ENCODE measurements at regions not wholly inside any gene's neighbourhood (a gene's known extent, or its start where the extent isn't known, plus 50 kb on each side); places are given as distances from the start of the nearest gene placed in this dataset.

DNA sequence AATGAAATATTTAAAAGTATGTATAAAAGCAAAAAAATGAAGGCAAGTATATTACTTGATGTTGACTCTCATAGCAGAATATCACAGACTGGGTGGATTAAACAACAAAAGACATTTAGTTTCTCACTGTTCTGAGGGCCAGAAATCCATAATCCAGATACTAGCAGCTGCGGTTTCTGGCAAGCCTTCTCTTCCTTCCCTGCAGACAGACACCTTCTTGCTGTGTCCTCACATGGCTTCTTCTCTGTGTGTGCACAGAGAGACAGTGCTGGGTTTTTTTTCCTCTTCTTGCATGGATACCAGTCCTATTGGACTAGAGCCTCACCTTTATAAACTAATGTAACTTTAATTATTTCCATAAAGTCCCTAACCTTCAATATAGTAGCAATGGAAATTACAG lies 127.9 kb upstream of the AKR1E2 start:
- H3K27me3 ChIP-seq (ENCODE audit: insufficient read depth, poor library complexity, severe bottlenecking), result no peaks in the 10 kb centered on the region
- TF ChIP-seq SPI1 (IDR thresholded peaks at IDR 0.05; ENCODE audit: borderline replicate concordance, low read depth) (no peak), GABPA (IDR thresholded peaks at IDR 0.05; ENCODE audit: low read depth) (no peak), POLR2AphosphoS5 (IDR thresholded peaks at IDR 0.05; ENCODE audit: low read depth) (no peak)
- TF ChIP-seq, protein P1, sequence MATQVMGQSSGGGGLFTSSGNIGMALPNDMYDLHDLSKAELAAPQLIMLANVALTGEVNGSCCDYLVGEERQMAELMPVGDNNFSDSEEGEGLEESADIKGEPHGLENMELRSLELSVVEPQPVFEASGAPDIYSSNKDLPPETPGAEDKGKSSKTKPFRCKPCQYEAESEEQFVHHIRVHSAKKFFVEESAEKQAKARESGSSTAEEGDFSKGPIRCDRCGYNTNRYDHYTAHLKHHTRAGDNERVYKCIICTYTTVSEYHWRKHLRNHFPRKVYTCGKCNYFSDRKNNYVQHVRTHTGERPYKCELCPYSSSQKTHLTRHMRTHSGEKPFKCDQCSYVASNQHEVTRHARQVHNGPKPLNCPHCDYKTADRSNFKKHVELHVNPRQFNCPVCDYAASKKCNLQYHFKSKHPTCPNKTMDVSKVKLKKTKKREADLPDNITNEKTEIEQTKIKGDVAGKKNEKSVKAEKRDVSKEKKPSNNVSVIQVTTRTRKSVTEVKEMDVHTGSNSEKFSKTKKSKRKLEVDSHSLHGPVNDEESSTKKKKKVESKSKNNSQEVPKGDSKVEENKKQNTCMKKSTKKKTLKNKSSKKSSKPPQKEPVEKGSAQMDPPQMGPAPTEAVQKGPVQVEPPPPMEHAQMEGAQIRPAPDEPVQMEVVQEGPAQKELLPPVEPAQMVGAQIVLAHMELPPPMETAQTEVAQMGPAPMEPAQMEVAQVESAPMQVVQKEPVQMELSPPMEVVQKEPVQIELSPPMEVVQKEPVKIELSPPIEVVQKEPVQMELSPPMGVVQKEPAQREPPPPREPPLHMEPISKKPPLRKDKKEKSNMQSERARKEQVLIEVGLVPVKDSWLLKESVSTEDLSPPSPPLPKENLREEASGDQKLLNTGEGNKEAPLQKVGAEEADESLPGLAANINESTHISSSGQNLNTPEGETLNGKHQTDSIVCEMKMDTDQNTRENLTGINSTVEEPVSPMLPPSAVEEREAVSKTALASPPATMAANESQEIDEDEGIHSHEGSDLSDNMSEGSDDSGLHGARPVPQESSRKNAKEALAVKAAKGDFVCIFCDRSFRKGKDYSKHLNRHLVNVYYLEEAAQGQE (IDR thresholded peaks at IDR 0.05; ENCODE audit: insufficient replicate concordance, low read depth), result no peak
- TF ChIP-seq, protein P2, sequence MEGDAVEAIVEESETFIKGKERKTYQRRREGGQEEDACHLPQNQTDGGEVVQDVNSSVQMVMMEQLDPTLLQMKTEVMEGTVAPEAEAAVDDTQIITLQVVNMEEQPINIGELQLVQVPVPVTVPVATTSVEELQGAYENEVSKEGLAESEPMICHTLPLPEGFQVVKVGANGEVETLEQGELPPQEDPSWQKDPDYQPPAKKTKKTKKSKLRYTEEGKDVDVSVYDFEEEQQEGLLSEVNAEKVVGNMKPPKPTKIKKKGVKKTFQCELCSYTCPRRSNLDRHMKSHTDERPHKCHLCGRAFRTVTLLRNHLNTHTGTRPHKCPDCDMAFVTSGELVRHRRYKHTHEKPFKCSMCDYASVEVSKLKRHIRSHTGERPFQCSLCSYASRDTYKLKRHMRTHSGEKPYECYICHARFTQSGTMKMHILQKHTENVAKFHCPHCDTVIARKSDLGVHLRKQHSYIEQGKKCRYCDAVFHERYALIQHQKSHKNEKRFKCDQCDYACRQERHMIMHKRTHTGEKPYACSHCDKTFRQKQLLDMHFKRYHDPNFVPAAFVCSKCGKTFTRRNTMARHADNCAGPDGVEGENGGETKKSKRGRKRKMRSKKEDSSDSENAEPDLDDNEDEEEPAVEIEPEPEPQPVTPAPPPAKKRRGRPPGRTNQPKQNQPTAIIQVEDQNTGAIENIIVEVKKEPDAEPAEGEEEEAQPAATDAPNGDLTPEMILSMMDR (IDR thresholded peaks at IDR 0.05; ENCODE audit: insufficient read depth, low read length), result no peak
- no peak overlapping the region for H3K4me3 ChIP-seq (replicated peaks; ENCODE audit: insufficient read depth, low read length)
- H3K27ac ChIP-seq (replicated peaks), result no peak overlapping the region
- no peak for DNase-seq (ENCODE audit: low read depth in 1 of 2, low spot score in 1 of 2)

DNA sequence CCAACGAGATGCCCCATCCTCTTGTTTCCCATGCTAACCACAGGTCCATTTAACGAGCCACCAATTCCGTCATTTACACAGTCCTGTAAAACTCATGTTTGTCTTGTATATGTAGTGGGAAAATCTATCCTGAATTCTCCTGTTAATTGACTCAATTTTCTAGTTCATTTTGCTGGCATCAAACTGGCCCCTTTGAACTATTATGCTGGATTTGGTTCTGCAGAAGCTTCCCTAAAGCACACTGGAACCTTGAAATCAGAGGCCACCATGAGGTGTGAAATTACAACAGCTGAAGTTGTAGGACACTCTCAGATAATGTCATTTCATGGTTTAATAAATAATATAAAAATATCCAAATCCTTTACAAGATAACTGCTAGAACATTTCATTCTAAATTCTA lies 129.8 kb upstream of the AKR1E2 start:
- Histone ChIP-seq H3K27ac (replicated peaks) (no peak overlapping the region), H3K4me3 (replicated peaks; ENCODE audit: insufficient read depth, low read length) (no peak overlapping the region), H3K27me3 (ENCODE audit: insufficient read depth, poor library complexity, severe bottlenecking) (no peaks in the 10 kb centered on the region)
- TF ChIP-seq POLR2AphosphoS5 (IDR thresholded peaks at IDR 0.05; ENCODE audit: low read depth), result no peak
- no peak for TF ChIP-seq SPI1 (IDR thresholded peaks at IDR 0.05; ENCODE audit: borderline replicate concordance, low read depth)
- TF ChIP-seq, protein P2 (IDR thresholded peaks at IDR 0.05; ENCODE audit: insufficient read depth, low read length), result no peak
- TF ChIP-seq, protein P1 (IDR thresholded peaks at IDR 0.05; ENCODE audit: insufficient replicate concordance, low read depth), result no peak
- TF ChIP-seq GABPA (IDR thresholded peaks at IDR 0.05; ENCODE audit: low read depth), result no peak
- DNase-seq (ENCODE audit: low read depth in 1 of 2, low spot score in 1 of 2), result no peak

DNA sequence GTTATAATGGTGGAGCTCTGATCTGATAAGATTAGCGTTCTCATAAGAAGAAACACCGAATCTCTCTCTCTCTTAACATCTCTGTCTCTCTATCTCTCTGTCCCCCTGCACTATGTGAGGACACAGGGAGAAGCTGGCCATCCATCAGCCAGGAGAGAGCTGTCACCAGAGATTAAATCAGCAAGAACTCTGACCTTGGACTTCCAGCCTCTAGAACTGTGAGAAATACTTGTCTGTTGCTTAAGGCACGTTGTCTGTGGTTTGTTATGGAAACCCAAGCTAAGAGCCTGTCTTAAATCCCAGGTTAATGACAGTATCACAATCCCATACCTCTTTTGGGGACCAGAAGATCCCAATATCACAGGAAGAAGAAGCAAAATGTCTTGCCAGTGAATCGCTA lies 132.0 kb upstream of the AKR1E2 start:
- DNase-seq (ENCODE audit: low read depth in 1 of 2, low spot score in 1 of 2), result no peak
- no peak overlapping the region for H3K27ac ChIP-seq (replicated peaks)
- H3K4me3 ChIP-seq (replicated peaks; ENCODE audit: insufficient read depth, low read length), result no peak overlapping the region
- H3K27me3 ChIP-seq (ENCODE audit: insufficient read depth, poor library complexity, severe bottlenecking), result no peaks in the 10 kb centered on the region
- TF ChIP-seq GABPA (IDR thresholded peaks at IDR 0.05; ENCODE audit: low read depth) (no peak), POLR2AphosphoS5 (IDR thresholded peaks at IDR 0.05; ENCODE audit: low read depth) (no peak), SPI1 (IDR thresholded peaks at IDR 0.05; ENCODE audit: borderline replicate concordance, low read depth) (no peak)
- TF ChIP-seq, protein P2 (IDR thresholded peaks at IDR 0.05; ENCODE audit: insufficient read depth, low read length), result no peak
- TF ChIP-seq, protein P1 (IDR thresholded peaks at IDR 0.05; ENCODE audit: insufficient replicate concordance, low read depth), result no peak
